Prostate gland (tissue), 2 donors: ENCODE measurements at regions not wholly inside any gene's neighbourhood (a gene's known extent, or its start where the extent isn't known, plus 50 kb on each side); places are given as distances from the start of the nearest gene placed in this dataset.

ENCODE experiments used
- POLR2A ChIP-seq: fragments of 450-650 bp; IDR thresholded peaks from one replicate; pipeline ENCODE4 v1.6.1; 2016; ENCODE audit warnings: antibody characterized with exemption, mild to moderate bottlenecking
- TF ChIP-seq, protein P1 (sequence below), 4 experiments: fragments of 200-600 bp in 2 of 4; fragments of 450-650 bp in 2 of 4; sonication (generic) in 2 of 4; IDR thresholded peaks; 1 replicate in 3 of 4; 2 replicates in 1 of 4; pipeline ENCODE4 v1.5.1; 2016 to 2019; ENCODE audit warnings: antibody characterized with exemption in 4 of 4, mild to moderate bottlenecking in 2 of 4, moderate library complexity in 2 of 4

DNA sequence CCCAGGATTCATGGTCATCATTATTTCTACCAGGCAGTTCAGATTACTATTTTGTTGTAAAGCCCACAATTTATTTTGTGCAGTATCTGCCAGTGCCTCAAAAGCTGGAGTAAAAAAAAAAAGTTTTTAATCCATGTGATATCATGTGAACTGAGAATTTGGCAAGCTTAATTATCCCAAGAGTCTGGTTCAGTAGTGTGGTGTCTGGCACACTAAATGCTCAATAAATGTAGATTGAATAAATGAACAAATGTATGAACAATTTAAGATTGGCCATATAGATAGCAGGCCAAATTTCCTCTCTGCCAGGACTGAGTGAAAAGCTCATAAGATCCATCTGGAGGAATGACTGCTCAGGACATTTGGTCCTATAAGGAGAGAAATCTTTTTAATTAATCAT, 533.0 kb downstream of the TLE1 start:
- TF ChIP-seq, protein P1, sequence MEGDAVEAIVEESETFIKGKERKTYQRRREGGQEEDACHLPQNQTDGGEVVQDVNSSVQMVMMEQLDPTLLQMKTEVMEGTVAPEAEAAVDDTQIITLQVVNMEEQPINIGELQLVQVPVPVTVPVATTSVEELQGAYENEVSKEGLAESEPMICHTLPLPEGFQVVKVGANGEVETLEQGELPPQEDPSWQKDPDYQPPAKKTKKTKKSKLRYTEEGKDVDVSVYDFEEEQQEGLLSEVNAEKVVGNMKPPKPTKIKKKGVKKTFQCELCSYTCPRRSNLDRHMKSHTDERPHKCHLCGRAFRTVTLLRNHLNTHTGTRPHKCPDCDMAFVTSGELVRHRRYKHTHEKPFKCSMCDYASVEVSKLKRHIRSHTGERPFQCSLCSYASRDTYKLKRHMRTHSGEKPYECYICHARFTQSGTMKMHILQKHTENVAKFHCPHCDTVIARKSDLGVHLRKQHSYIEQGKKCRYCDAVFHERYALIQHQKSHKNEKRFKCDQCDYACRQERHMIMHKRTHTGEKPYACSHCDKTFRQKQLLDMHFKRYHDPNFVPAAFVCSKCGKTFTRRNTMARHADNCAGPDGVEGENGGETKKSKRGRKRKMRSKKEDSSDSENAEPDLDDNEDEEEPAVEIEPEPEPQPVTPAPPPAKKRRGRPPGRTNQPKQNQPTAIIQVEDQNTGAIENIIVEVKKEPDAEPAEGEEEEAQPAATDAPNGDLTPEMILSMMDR (IDR thresholded peaks at IDR 0.05) = no peak
- TF ChIP-seq POLR2A = no peak
